ENCODE measurements at regions not wholly inside any gene's neighbourhood (a gene's known extent, or its start where the extent isn't known, plus 50 kb on each side); places are given as distances from the start of the nearest gene placed in this dataset.
"Not testable (repeated sequence)": the region's sequence is repeated elsewhere in the genome, so short reads cannot be mapped to it uniquely, and the experiment has no call there.

GRCh38 chr9:64016246-64016645, 1268.8 kb downstream of the FOXD4L5 start:
- H3K27ac ChIP-seq (ENCODE audit: low read depth, low read length) = not testable (repeated sequence)

GRCh38 chr9:64015136-64015535, 1269.9 kb downstream of the FOXD4L5 start:
- no peak overlapping the region for H3K27ac ChIP-seq (ENCODE audit: low read depth, low read length)
- no peaks in the 10 kb centered on the region for H3K4me1 ChIP-seq (ENCODE audit: control insufficient read depth, insufficient read depth, low read length)
- H3K9ac ChIP-seq (ENCODE audit: low read depth, low read length) = no peak overlapping the region
- no peak overlapping the region for H3K4me3 ChIP-seq (ENCODE audit: low read depth, low read length)
- H3K27me3 ChIP-seq (ENCODE audit: control insufficient read depth, insufficient read depth, low read length) = no peaks in the 10 kb centered on the region
- peaks cover 21% of the 10 kb centered on the region; the same call in 1 of the 2 replicates for H3K9me3 ChIP-seq (ENCODE audit: control insufficient read depth, insufficient read depth, low read length)
- no peaks in the 10 kb centered on the region for H3K36me3 ChIP-seq (ENCODE audit: control insufficient read depth, insufficient read depth, low read length)

More at GRCh38 chr9:64016246-64016645, 1268.8 kb downstream of the FOXD4L5 start:
- not testable (repeated sequence) for H3K36me3 ChIP-seq (ENCODE audit: control insufficient read depth, insufficient read depth, low read length); H3K4me3 ChIP-seq (ENCODE audit: low read depth, low read length); H3K4me1 ChIP-seq (ENCODE audit: control insufficient read depth, insufficient read depth, low read length); H3K27me3 ChIP-seq (ENCODE audit: control insufficient read depth, insufficient read depth, low read length); H3K9ac ChIP-seq (ENCODE audit: low read depth, low read length)
- H3K9me3 ChIP-seq (ENCODE audit: control insufficient read depth, insufficient read depth, low read length) = peaks cover 29% of the 10 kb centered on the region

GRCh38 chr9:64014386-64015091, 1270.5 kb downstream of the FOXD4L5 start:
- H3K4me1 ChIP-seq (ENCODE audit: control insufficient read depth, insufficient read depth, low read length); H3K36me3 ChIP-seq (ENCODE audit: control insufficient read depth, insufficient read depth, low read length); H3K27me3 ChIP-seq (ENCODE audit: control insufficient read depth, insufficient read depth, low read length); H3K9ac ChIP-seq (ENCODE audit: low read depth, low read length); H3K27ac ChIP-seq (ENCODE audit: low read depth, low read length); H3K4me3 ChIP-seq (ENCODE audit: low read depth, low read length): not testable (repeated sequence)
- H3K9me3 ChIP-seq (ENCODE audit: control insufficient read depth, insufficient read depth, low read length) = peaks cover 18% of the 10 kb centered on the region; the same call in 1 of the 2 replicates

GRCh38 chr9:64013122-64013521, 1271.9 kb downstream of the FOXD4L5 start:
- H3K9ac ChIP-seq (ENCODE audit: low read depth, low read length); H3K4me3 ChIP-seq (ENCODE audit: low read depth, low read length); H3K36me3 ChIP-seq (ENCODE audit: control insufficient read depth, insufficient read depth, low read length); H3K4me1 ChIP-seq (ENCODE audit: control insufficient read depth, insufficient read depth, low read length); H3K27me3 ChIP-seq (ENCODE audit: control insufficient read depth, insufficient read depth, low read length); H3K27ac ChIP-seq (ENCODE audit: low read depth, low read length): not testable (repeated sequence)
- peaks cover 16% of the 10 kb centered on the region; the same call in 1 of the 2 replicates for H3K9me3 ChIP-seq (ENCODE audit: control insufficient read depth, insufficient read depth, low read length)

GRCh38 chr9:64012014-64012413, 1273.0 kb downstream of the FOXD4L5 start:
- H3K36me3 ChIP-seq (ENCODE audit: control insufficient read depth, insufficient read depth, low read length); H3K4me3 ChIP-seq (ENCODE audit: low read depth, low read length); H3K9ac ChIP-seq (ENCODE audit: low read depth, low read length); H3K27me3 ChIP-seq (ENCODE audit: control insufficient read depth, insufficient read depth, low read length); H3K27ac ChIP-seq (ENCODE audit: low read depth, low read length); H3K4me1 ChIP-seq (ENCODE audit: control insufficient read depth, insufficient read depth, low read length): not testable (repeated sequence)
- peaks cover 16% of the 10 kb centered on the region; the same call in 1 of the 2 replicates for H3K9me3 ChIP-seq (ENCODE audit: control insufficient read depth, insufficient read depth, low read length)

GRCh38 chr9:63979741-63980140, 1305.3 kb downstream of the FOXD4L5 start:
- H3K9me3 ChIP-seq (ENCODE audit: control insufficient read depth, insufficient read depth, low read length); H3K4me3 ChIP-seq (ENCODE audit: low read depth, low read length); H3K27ac ChIP-seq (ENCODE audit: low read depth, low read length); H3K4me1 ChIP-seq (ENCODE audit: control insufficient read depth, insufficient read depth, low read length); H3K36me3 ChIP-seq (ENCODE audit: control insufficient read depth, insufficient read depth, low read length); H3K27me3 ChIP-seq (ENCODE audit: control insufficient read depth, insufficient read depth, low read length); H3K9ac ChIP-seq (ENCODE audit: low read depth, low read length): not testable (repeated sequence)

All from HUES48 (cell line).